Ovary (tissue), 7 donors: ENCODE measurements at regions not wholly inside any gene's neighbourhood (a gene's known extent, or its start where the extent isn't known, plus 50 kb on each side); places are given as distances from the start of the nearest gene placed in this dataset.

Source experiments
- DNase-seq, 5 donors: peaks; one replicate each; pipeline ENCODE4 v3.0.0-alpha.2; 2019 to 2020
- H3K27ac ChIP-seq, 2 donors: fragments of 200-600 bp; one replicate each; pipeline versions ENCODE4 v1.5.1 to v1.8.0; 2019 to 2022
- H3K27me3 ChIP-seq: fragments of 200-600 bp; one replicate; pipeline ENCODE4 v1.8.0; 2022
- H3K36me3 ChIP-seq: fragments of 200-600 bp; sonication (generic); one replicate; pipeline ENCODE4 v1.5.1; 2019
- H3K4me1 ChIP-seq: one replicate; pipeline ENCODE4 v1.8.1; 2013; ENCODE audit warnings: mild to moderate bottlenecking, moderate library complexity; ENCODE audit not compliant: insufficient read depth
- H3K4me3 ChIP-seq: fragments of 200-600 bp; sonication (generic); one replicate; pipeline ENCODE4 v1.5.1; 2017
- H3K9me3 ChIP-seq, 2 donors: fragments of 200-600 bp in 1 of 2; sonication (generic) in 1 of 2; one replicate each; pipeline versions ENCODE4 v1.5.1 to v1.8.1; 2013 to 2019; ENCODE audit warnings: mild to moderate bottlenecking in 1 of 2, moderate library complexity in 1 of 2
- CTCF ChIP-seq, 3 donors: fragments of 450-650 bp in 2 of 3; fragments of 200-600 bp in 1 of 3; IDR thresholded peaks; one replicate each; pipeline versions ENCODE4 v1.5.1 to v1.8.0; 2016 to 2022; ENCODE audit warnings: antibody characterized with exemption in 3 of 3, mild to moderate bottlenecking in 1 of 3
- EP300 ChIP-seq: sonication (generic); formaldehyde crosslinking; IDR thresholded peaks from one replicate; pipeline ENCODE4 v1.6.1; 2017; ENCODE audit warnings: antibody characterized with exemption
- POLR2A ChIP-seq: fragments of 450-650 bp; IDR thresholded peaks from one replicate; pipeline ENCODE4 v1.6.1; 2017; ENCODE audit warnings: antibody characterized with exemption, mild to moderate bottlenecking, moderate library complexity
- WGBS, 3 donors: extraction: QIAGEN DNeasy Blood & Tissue Kit in 1 of 3; methylation state at CpG; one replicate each; pipeline versions ENCODE4 v1.1.5 to v1.1.7; 2013 to 2017; 5-methylcytosine and 5-hydroxymethylcytosine counted together
- intact Hi-C, 4 donors: fragments of 100-400 bp; cut with DNase I; formaldehyde crosslinking; loops; one replicate each; pipeline versions ENCODE4 v1.11.0 to v1.15.1; 2022 to 2023
- donor health status: DM: no; HTN: no; CAD: no; lungs with moderate emphysema.
- donor health status: DM: no; HTN: no; CAD: no.
- donor health status: Bipolar disorder and iron deficiency.
- donor health status: DM: no; HTN: no; CAD: no.
- donor health status: DM: yes; HTN: yes; CAD: no.

DNA sequence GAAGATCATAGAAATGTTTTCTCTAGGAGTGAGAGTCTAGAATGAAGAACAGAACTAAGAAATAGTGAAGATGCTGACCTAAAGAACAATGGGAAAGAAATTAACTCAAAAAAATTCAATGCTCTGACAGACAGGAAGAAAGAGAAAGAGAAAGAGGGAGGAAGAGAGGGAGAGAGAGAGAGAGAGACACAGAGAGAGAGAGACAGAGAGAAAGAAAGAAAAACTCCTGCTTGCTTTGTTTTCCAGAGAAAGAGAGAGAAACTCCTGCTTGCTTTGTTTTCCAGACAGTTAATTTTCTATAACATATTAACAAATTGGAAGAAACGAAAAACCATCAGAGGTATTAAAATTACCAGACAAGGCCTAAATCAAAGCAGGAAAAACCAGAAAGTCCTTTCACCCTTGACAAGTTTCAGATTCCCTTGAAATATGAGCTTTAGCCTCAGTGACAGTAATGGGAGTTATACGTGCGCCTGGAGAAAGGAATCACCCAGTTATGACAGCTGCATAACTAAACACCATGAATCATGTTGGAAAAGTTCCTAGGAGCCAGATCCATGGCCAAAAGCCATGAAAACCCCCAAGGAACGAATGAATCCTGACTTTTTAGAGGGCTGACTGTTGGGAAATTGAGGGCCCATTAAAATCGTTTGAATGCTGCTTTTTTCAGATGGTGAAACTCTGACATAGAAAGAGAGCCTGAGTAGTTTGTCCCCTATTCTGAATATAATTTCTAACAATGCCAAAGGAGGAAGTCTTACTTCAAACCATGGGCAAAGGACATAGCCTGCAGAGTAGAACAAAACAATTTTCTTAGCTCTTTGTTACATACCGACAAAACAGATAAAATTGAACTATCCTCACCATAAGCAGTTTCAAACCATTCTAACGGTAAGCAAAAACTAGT is 228.6 kb upstream of the CHST9 start:
- Histone ChIP-seq H3K4me3 (no peak overlapping the region), H3K27ac (no peak overlapping the region)
- TF ChIP-seq CTCF (IDR thresholded peaks at IDR 0.05) (no peak), EP300 (no peak), POLR2A (no peak)

GRCh38 chr18:27412556-27412955 is 227.4 kb upstream of the CHST9 start:
- no peak overlapping the region for H3K27ac ChIP-seq
- WGBS, 3 donors, result 68 to 82% (median 78%) methylated on average over 1 of the region's 1 CpG
- H3K27me3 ChIP-seq, result no peaks in the 10 kb centered on the region
- no peak for DNase-seq
- H3K9me3 ChIP-seq, result no peaks in the 10 kb centered on the region
- intact Hi-C loops, result no loop called here
- peaks cover 1% of the 10 kb centered on the region for H3K4me1 ChIP-seq
- TF ChIP-seq CTCF (IDR thresholded peaks at IDR 0.05) (no peak), EP300 (no peak), POLR2A (no peak)
- H3K4me3 ChIP-seq, result no peak overlapping the region
- no peaks in the 10 kb centered on the region for H3K36me3 ChIP-seq

More for the DNA sequence above, 228.6 kb upstream of the CHST9 start:
- DNase-seq, result peak in 3 of 5 donors; percentile 19 to 47 (median 21)
- Histone ChIP-seq H3K4me1 (peaks cover 1% of the 10 kb centered on the region), H3K9me3 (no peaks in the 10 kb centered on the region), H3K36me3 (no peaks in the 10 kb centered on the region), H3K27me3 (no peaks in the 10 kb centered on the region)
- WGBS, 3 donors, result 7 to 14% (median 7%) methylated on average over 7 of the region's 7 CpGs
- intact Hi-C loops, result no loop called here

- intact Hi-C loops, result no loop called here
- DNase-seq, result no peak
- H3K4me1 ChIP-seq, result peaks cover 1% of the 10 kb centered on the region
- H3K9me3 ChIP-seq, result no peaks in the 10 kb centered on the region
- 77 to 90% (median 83%) methylated on average over 2 of the region's 2 CpGs for WGBS, 3 donors
- H3K4me3 ChIP-seq, result no peak overlapping the region
- H3K27me3 ChIP-seq, result no peaks in the 10 kb centered on the region
- no peaks in the 10 kb centered on the region for H3K36me3 ChIP-seq
- no peak for TF ChIP-seq POLR2A
- no peak for TF ChIP-seq CTCF (IDR thresholded peaks at IDR 0.05)
- TF ChIP-seq EP300, result no peak
- H3K27ac ChIP-seq, result no peak overlapping the region
Measured at GRCh38 chr18:27411911-27412310, 226.8 kb upstream of the CHST9 start.

GRCh38 chr18:27411013-27411412 is 225.9 kb upstream of the CHST9 start:
- intact Hi-C loops, result no loop called here

More at GRCh38 chr18:27411013-27411412, 225.9 kb upstream of the CHST9 start:
- Histone ChIP-seq H3K27ac (no peak overlapping the region), H3K27me3 (no peaks in the 10 kb centered on the region), H3K36me3 (no peaks in the 10 kb centered on the region), H3K9me3 (no peaks in the 10 kb centered on the region), H3K4me3 (no peak overlapping the region), H3K4me1 (peaks cover 1% of the 10 kb centered on the region)
- no peak for DNase-seq
- WGBS, 3 donors, result 30 to 68% (median 39%) methylated on average over 1 of the region's 1 CpG
- TF ChIP-seq EP300, result no peak
- TF ChIP-seq CTCF (IDR thresholded peaks at IDR 0.05), result no peak
- no peak for TF ChIP-seq POLR2A
